Astrocyte (in vitro differentiated cells and primary cell): ENCODE measurements at regions not wholly inside any gene's neighbourhood (a gene's known extent, or its start where the extent isn't known, plus 50 kb on each side); places are given as distances from the start of the nearest gene placed in this dataset.
A peak's percentile ranks its signal among the peaks of the same experiment; 100 is the strongest.

Experiments used
- DNase-seq: peaks from one replicate; pipeline ENCODE4 v3.0.0-alpha.2; 2010; ENCODE audit warnings: low read depth
- FAIRE-seq: peaks from 2 replicates; lab custom pipeline; 2011; peaks lifted over from hg19 to GRCh38; lab: Jason Lieb, UNC
- H2AFZ ChIP-seq: 2 replicates; pipeline ENCODE4 v1.6.0; 2012; ENCODE audit warnings: low read depth, low read length, inconsistent platforms
- H3K27ac ChIP-seq: 2 replicates; pipeline ENCODE4 v1.5.1; 2011; ENCODE audit warnings: low read depth, low read length, inconsistent platforms
- H3K27me3 ChIP-seq: 2 replicates; pipeline ENCODE4 v1.6.0; 2011; ENCODE audit warnings: low read length, inconsistent platforms; ENCODE audit not compliant: insufficient read depth
- H3K36me3 ChIP-seq: 2 replicates; pipeline ENCODE4 v1.5.1; 2011; ENCODE audit warnings: low read length, inconsistent platforms; ENCODE audit not compliant: insufficient read depth
- H3K4me1 ChIP-seq: 2 replicates; pipeline ENCODE4 v1.5.1; 2011; ENCODE audit warnings: low read length, inconsistent platforms; ENCODE audit not compliant: insufficient read depth
- H3K4me2 ChIP-seq: 2 replicates; pipeline ENCODE4 v1.6.0; 2012; ENCODE audit warnings: low read length, inconsistent platforms
- H3K4me3 ChIP-seq: 2 replicates; pipeline ENCODE4 v1.5.1; 2011; ENCODE audit warnings: low read depth, mild to moderate bottlenecking, low read length, inconsistent platforms; ENCODE audit not compliant: insufficient read depth
- H3K79me2 ChIP-seq: 2 replicates; pipeline ENCODE4 v1.6.0; 2012; ENCODE audit warnings: mild to moderate bottlenecking, low read length, inconsistent platforms; ENCODE audit not compliant: insufficient read depth
- H3K9ac ChIP-seq: 2 replicates; pipeline ENCODE4 v1.6.0; 2012; ENCODE audit warnings: mild to moderate bottlenecking, low read length, inconsistent platforms
- H3K9me3 ChIP-seq: 2 replicates; pipeline ENCODE4 v1.5.1; 2012; ENCODE audit warnings: low read depth, mild to moderate bottlenecking, low read length, inconsistent platforms; ENCODE audit not compliant: insufficient read depth
- H4K20me1 ChIP-seq: 2 replicates; pipeline ENCODE4 v1.6.0; 2012; ENCODE audit warnings: low read length, inconsistent platforms; ENCODE audit not compliant: insufficient read depth
- H3K27ac Mint-ChIP-seq: one replicate; pipeline ENCODE4 v1.8.0; 2021; ENCODE audit warnings: mild to moderate bottlenecking, mixed read lengths; ENCODE audit not compliant: unreplicated experiment
- H3K27me3 Mint-ChIP-seq: one replicate; pipeline ENCODE4 v1.8.0; 2021; ENCODE audit warnings: low read depth, mixed read lengths; ENCODE audit not compliant: unreplicated experiment
- H3K36me3 Mint-ChIP-seq: one replicate; pipeline ENCODE4 v1.8.0; 2021; ENCODE audit warnings: low read depth, mixed read lengths; ENCODE audit not compliant: unreplicated experiment
- H3K4me1 Mint-ChIP-seq: one replicate; pipeline ENCODE4 v1.8.0; 2021; ENCODE audit warnings: low read depth, mixed read lengths; ENCODE audit not compliant: unreplicated experiment
- H3K4me3 Mint-ChIP-seq: one replicate; pipeline ENCODE4 v1.8.0; 2021; ENCODE audit warnings: mild to moderate bottlenecking, moderate library complexity, mixed read lengths; ENCODE audit not compliant: unreplicated experiment
- H3K9me3 Mint-ChIP-seq: one replicate; pipeline ENCODE4 v1.8.0; 2021; ENCODE audit warnings: mild to moderate bottlenecking, mixed read lengths; ENCODE audit not compliant: unreplicated experiment
- CTCF ChIP-seq: IDR thresholded peaks from 2 replicates; pipeline ENCODE4 v1.5.1; 2011; ENCODE audit warnings: low read depth, mild to moderate bottlenecking, inconsistent platforms, low read length, moderate library complexity; ENCODE audit not compliant: insufficient read depth
- EZH2 ChIP-seq: IDR thresholded peaks from 2 replicates; pipeline ENCODE4 v1.6.1; 2012; ENCODE audit warnings: mild to moderate bottlenecking, low read length, inconsistent platforms; ENCODE audit not compliant: insufficient read depth

DNA sequence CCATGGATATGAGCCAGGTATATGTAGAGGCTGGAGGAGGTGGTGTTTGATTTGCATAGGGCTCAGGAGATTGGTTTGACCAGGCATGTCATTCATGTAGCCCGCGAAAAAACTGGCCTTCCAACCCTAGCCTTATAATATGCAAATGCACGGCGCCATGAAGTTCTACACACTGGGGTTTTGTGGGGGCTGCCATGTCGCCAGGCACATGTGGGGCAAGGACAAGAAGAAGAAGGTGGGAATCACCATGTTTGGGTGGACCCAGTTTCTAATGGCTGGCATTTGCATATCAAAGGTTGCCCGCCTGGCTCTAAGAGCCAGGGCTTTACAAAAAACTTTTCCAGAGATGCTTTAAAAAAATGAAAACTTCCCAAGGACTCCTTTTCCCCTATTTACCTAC is 1251.0 kb downstream of the PCDH18 start:
- H3K36me3 Mint-ChIP-seq: no peaks in the 10 kb centered on the region
- Histone ChIP-seq H3K79me2 (no peaks in the 10 kb centered on the region), H3K9me3 (no peaks in the 10 kb centered on the region), H3K27me3 (no peaks in the 10 kb centered on the region), H3K36me3 (no peaks in the 10 kb centered on the region), H3K9ac (no peak overlapping the region), H3K27ac (no peak overlapping the region), H2AFZ (no peak overlapping the region), H3K4me3 (no peak overlapping the region), H3K4me1 (no peaks in the 10 kb centered on the region), H4K20me1 (no peaks in the 10 kb centered on the region), H3K4me2 (no peak overlapping the region)
- no peaks in the 10 kb centered on the region for H3K9me3 Mint-ChIP-seq
- H3K4me1 Mint-ChIP-seq: peaks cover 5% of the 10 kb centered on the region
- no peaks in the 10 kb centered on the region for H3K27me3 Mint-ChIP-seq
- H3K4me3 Mint-ChIP-seq: no peak overlapping the region
- FAIRE-seq: no peak
- no peak for TF ChIP-seq CTCF
- no peak for TF ChIP-seq EZH2
- no peak for DNase-seq
- no peak overlapping the region for H3K27ac Mint-ChIP-seq

- no peak overlapping the region for H3K4me3 ChIP-seq
- TF ChIP-seq CTCF (no peak), EZH2 (no peak)
- Mint-ChIP-seq H3K27me3 (no peaks in the 10 kb centered on the region), H3K9me3 (no peaks in the 10 kb centered on the region), H3K27ac (no peak overlapping the region), H3K36me3 (no peaks in the 10 kb centered on the region), H3K4me1 (peaks cover 5% of the 10 kb centered on the region), H3K4me3 (no peak overlapping the region)
- DNase-seq (peak; percentile 46), FAIRE-seq (no peak)
- no peaks in the 10 kb centered on the region for H3K36me3 ChIP-seq
- H3K27ac ChIP-seq: no peak overlapping the region
- no peak overlapping the region for H3K9ac ChIP-seq
- H2AFZ ChIP-seq: no peak overlapping the region
- H3K4me2 ChIP-seq: no peak overlapping the region
- H3K9me3 ChIP-seq: no peaks in the 10 kb centered on the region
- H3K4me1 ChIP-seq: no peaks in the 10 kb centered on the region
- H3K27me3 ChIP-seq: no peaks in the 10 kb centered on the region
- H4K20me1 ChIP-seq: no peaks in the 10 kb centered on the region
- H3K79me2 ChIP-seq: no peaks in the 10 kb centered on the region
Measured at GRCh38 chr4:136277741-136278140, 1254.6 kb downstream of the PCDH18 start.

DNA sequence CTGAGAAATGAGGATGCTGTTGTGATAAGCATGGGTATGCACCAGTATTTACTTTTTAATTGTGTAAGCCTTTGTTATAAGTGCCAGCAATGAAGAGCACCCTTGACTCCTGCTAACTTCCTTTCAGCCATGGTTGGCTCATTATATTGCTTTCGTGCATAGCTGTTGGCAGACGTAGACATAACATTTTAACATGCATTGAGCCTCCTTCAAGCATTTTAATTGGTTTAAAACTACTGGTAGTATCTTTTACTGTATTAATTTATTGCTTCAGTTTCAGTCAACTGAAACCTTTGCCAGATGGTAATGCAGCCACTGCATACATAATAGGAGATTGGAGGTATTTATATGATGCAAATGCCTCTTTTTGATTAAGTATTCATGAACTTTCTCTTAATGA is 1285.4 kb downstream of the PCDH18 start:
- Histone ChIP-seq H3K4me3 (no peak overlapping the region), H3K27ac (no peak overlapping the region), H3K9me3 (no peaks in the 10 kb centered on the region), H3K4me1 (peaks cover 2% of the 10 kb centered on the region), H3K4me2 (no peak overlapping the region), H3K79me2 (no peaks in the 10 kb centered on the region), H4K20me1 (no peaks in the 10 kb centered on the region), H3K27me3 (no peaks in the 10 kb centered on the region), H2AFZ (no peak overlapping the region), H3K36me3 (no peaks in the 10 kb centered on the region), H3K9ac (no peak overlapping the region)
- FAIRE-seq: no peak
- Mint-ChIP-seq H3K27ac (no peak overlapping the region), H3K36me3 (no peaks in the 10 kb centered on the region), H3K9me3 (no peaks in the 10 kb centered on the region), H3K4me1 (peaks cover 6% of the 10 kb centered on the region), H3K27me3 (no peaks in the 10 kb centered on the region), H3K4me3 (no peak overlapping the region)
- no peak for DNase-seq
- TF ChIP-seq CTCF (no peak), EZH2 (no peak)
